B cell (primary cell): ENCODE measurements at regions not wholly inside any gene's neighbourhood (a gene's known extent, or its start where the extent isn't known, plus 50 kb on each side); places are given as distances from the start of the nearest gene placed in this dataset.

Experiments used
- EZH2 ChIP-seq: IDR thresholded peaks from 2 replicates; pipeline ENCODE4 v1.6.1; 2012; ENCODE audit warnings: borderline replicate concordance, low read depth, mild to moderate bottlenecking, moderate library complexity, low read length; ENCODE audit not compliant: insufficient read depth, poor library complexity, severe bottlenecking
- TF ChIP-seq, protein P1 (sequence below): fragments of 200-600 bp; IDR thresholded peaks from one replicate; pipeline ENCODE4 v1.8.0; 2022; ENCODE audit warnings: antibody characterized with exemption, mild to moderate bottlenecking

DNA sequence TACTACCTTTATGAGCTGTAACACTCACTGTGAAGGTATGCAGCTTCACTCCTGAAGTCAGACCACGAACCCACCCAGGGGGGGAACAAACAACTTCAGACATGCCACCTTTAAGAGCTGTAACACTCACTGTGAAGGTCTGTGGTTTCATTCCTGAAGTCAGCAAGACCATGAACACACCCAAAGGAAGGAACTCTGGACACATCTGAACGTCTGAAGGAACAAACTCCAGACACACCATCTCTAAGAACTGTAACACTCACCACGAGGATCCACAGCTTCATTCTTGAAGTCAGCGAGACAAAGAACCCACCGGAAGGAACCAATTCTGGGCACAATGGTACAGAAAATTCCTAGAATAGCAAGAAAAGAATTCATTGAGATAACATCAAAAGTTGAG is 1796.5 kb upstream of the MIR17HG start:
- TF ChIP-seq, protein P1, sequence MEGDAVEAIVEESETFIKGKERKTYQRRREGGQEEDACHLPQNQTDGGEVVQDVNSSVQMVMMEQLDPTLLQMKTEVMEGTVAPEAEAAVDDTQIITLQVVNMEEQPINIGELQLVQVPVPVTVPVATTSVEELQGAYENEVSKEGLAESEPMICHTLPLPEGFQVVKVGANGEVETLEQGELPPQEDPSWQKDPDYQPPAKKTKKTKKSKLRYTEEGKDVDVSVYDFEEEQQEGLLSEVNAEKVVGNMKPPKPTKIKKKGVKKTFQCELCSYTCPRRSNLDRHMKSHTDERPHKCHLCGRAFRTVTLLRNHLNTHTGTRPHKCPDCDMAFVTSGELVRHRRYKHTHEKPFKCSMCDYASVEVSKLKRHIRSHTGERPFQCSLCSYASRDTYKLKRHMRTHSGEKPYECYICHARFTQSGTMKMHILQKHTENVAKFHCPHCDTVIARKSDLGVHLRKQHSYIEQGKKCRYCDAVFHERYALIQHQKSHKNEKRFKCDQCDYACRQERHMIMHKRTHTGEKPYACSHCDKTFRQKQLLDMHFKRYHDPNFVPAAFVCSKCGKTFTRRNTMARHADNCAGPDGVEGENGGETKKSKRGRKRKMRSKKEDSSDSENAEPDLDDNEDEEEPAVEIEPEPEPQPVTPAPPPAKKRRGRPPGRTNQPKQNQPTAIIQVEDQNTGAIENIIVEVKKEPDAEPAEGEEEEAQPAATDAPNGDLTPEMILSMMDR = no peak
- TF ChIP-seq EZH2 = no peak
